ENCODE measurements at regions not wholly inside any gene's neighbourhood (a gene's known extent, or its start where the extent isn't known, plus 50 kb on each side); places are given as distances from the start of the nearest gene placed in this dataset.

- H3K27me3 ChIP-seq (ENCODE audit: control insufficient read depth, insufficient read depth, low read length): peaks cover 2% of the 10 kb centered on the region; the same call in 1 of the 2 replicates
- H3K36me3 ChIP-seq (ENCODE audit: control insufficient read depth, insufficient read depth, low read length): no peaks in the 10 kb centered on the region
- no peak for TF ChIP-seq REST (IDR thresholded peaks at IDR 0.05; ENCODE audit: insufficient read depth in 1 of 2, low read depth in 2 of 2, low read length in 1 of 2)
- TF ChIP-seq POLR2AphosphoS5 (IDR thresholded peaks at IDR 0.05; ENCODE audit: low read depth, low read length): no peak
- TF ChIP-seq SIN3A (IDR thresholded peaks at IDR 0.05; ENCODE audit: borderline replicate concordance, insufficient read depth, low read depth, low read length): no peak
- TF ChIP-seq TCF7L2 (IDR thresholded peaks at IDR 0.05; ENCODE audit: low read depth, low read length): no peak
- TF ChIP-seq CTCF (IDR thresholded peaks at IDR 0.05): no peak
- H3K4me3 ChIP-seq (ENCODE audit: low read depth in 2 of 2, low read length in 2 of 2): no peak overlapping the region
- ATAC-seq (no peak), DNase-seq (ENCODE audit: low read depth, low spot score) (no peak)
- no peaks in the 10 kb centered on the region for H3K9me3 ChIP-seq (ENCODE audit: control insufficient read depth, insufficient read depth, low read depth, low read length)
- H3K27ac ChIP-seq (ENCODE audit: low read length): no peak overlapping the region
- intact Hi-C loops (cut with micrococcal nuclease; ENCODE audit: unreplicated experiment): no loop called here
- H3K4me1 ChIP-seq (ENCODE audit: control insufficient read depth, insufficient read depth, low read length): no peaks in the 10 kb centered on the region
- ChIA-PET POLR2A (no interaction called here), CTCF (no interaction called here)
- no TSS peak for BruUV-seq (replicated peaks)
- in situ Hi-C loops (cut with HindIII; ENCODE audit: low pct_unique_long_range_greater_than_20kb, low sequenced_read_pairs): no loop called here
These were observed 149.8 kb downstream of the SUCLG1 start for GRCh38 chr2:84309281-84309680.

- no TSS peak for BruUV-seq (replicated peaks)
- ChIA-PET CTCF (no interaction called here), POLR2A (no interaction called here)
- Histone ChIP-seq H3K9me3 (ENCODE audit: control insufficient read depth, insufficient read depth, low read depth, low read length) (no peaks in the 10 kb centered on the region), H3K27me3 (ENCODE audit: control insufficient read depth, insufficient read depth, low read length) (no peaks in the 10 kb centered on the region), H3K4me3 (ENCODE audit: low read depth in 2 of 2, low read length in 2 of 2) (no peak overlapping the region), H3K4me1 (ENCODE audit: control insufficient read depth, insufficient read depth, low read length) (no peaks in the 10 kb centered on the region), H3K27ac (ENCODE audit: low read length) (no peak overlapping the region), H3K36me3 (ENCODE audit: control insufficient read depth, insufficient read depth, low read length) (no peaks in the 10 kb centered on the region)
- ATAC-seq (no peak), DNase-seq (ENCODE audit: low read depth, low spot score) (no peak)
- intact Hi-C loops (cut with micrococcal nuclease; ENCODE audit: unreplicated experiment): no loop called here
- in situ Hi-C loops (cut with HindIII; ENCODE audit: low pct_unique_long_range_greater_than_20kb, low sequenced_read_pairs): no loop called here
- TF ChIP-seq TCF7L2 (IDR thresholded peaks at IDR 0.05; ENCODE audit: low read depth, low read length) (no peak), POLR2AphosphoS5 (IDR thresholded peaks at IDR 0.05; ENCODE audit: low read depth, low read length) (no peak), SIN3A (IDR thresholded peaks at IDR 0.05; ENCODE audit: borderline replicate concordance, insufficient read depth, low read depth, low read length) (no peak), CTCF (IDR thresholded peaks at IDR 0.05) (no peak), REST (IDR thresholded peaks at IDR 0.05; ENCODE audit: insufficient read depth in 1 of 2, low read depth in 2 of 2, low read length in 1 of 2) (no peak)
These were observed 152.7 kb downstream of the SUCLG1 start for GRCh38 chr2:84306361-84306760.

Data from Panc1 (cell line).